Heart right ventricle (tissue), 16 donors: ENCODE measurements at regions not wholly inside any gene's neighbourhood (a gene's known extent, or its start where the extent isn't known, plus 50 kb on each side); places are given as distances from the start of the nearest gene placed in this dataset.

ENCODE experiments used
- ATAC-seq, 8 donors: fragments of 200-7000 bp; cut with Tn5 transposase; one replicate each; pipeline ENCODE4 v1.9.1; 2020; ENCODE audit warnings: mild to moderate bottlenecking in 8 of 8, moderate library complexity in 8 of 8, moderate number of reproducible peaks in 1 of 8
- DNase-seq, 2 donors: peaks; one replicate each; pipeline ENCODE4 v3.0.0-alpha.2; 2020
- H3K27ac ChIP-seq, 10 donors: fragments of 200-600 bp; sonication (generic) in 2 of 10; one replicate each; pipeline versions ENCODE4 v1.5.0 to v1.8.0; 2020 to 2022; ENCODE audit warnings: mild to moderate bottlenecking in 3 of 10
- H3K27me3 ChIP-seq, 7 donors: fragments of 200-600 bp; one replicate each; pipeline ENCODE4 v1.8.0; 2021 to 2022; ENCODE audit warnings: mild to moderate bottlenecking in 2 of 7
- H3K36me3 ChIP-seq, 9 donors: fragments of 200-600 bp; sonication (generic) in 1 of 9; one replicate each; pipeline versions ENCODE4 v1.5.0 to v1.8.0; 2020 to 2022; ENCODE audit warnings: mild to moderate bottlenecking in 2 of 9
- H3K4me1 ChIP-seq, 9 donors: fragments of 200-600 bp; sonication (generic) in 1 of 9; one replicate each; pipeline versions ENCODE4 v1.5.0 to v1.8.0; 2020 to 2022; ENCODE audit warnings: mild to moderate bottlenecking in 4 of 9
- H3K4me3 ChIP-seq, 10 donors: fragments of 200-600 bp; sonication (generic) in 2 of 10; one replicate each; pipeline versions ENCODE4 v1.5.0 to v1.8.0; 2020 to 2022; ENCODE audit warnings: mild to moderate bottlenecking in 7 of 10, moderate library complexity in 2 of 10
- H3K9me3 ChIP-seq, 11 donors: fragments of 200-600 bp in 10 of 11; sonication (generic) in 2 of 11; one replicate each; pipeline versions ENCODE4 v1.5.0 to v1.8.0; 2013 to 2022; ENCODE audit warnings: mild to moderate bottlenecking in 2 of 11, control low read depth in 1 of 11, moderate library complexity in 1 of 11
- CTCF ChIP-seq, 9 donors: fragments of 200-600 bp; sonication (generic) in 2 of 9; IDR thresholded peaks; one replicate each; pipeline versions ENCODE4 v1.5.0 to v1.8.0; 2021 to 2022; ENCODE audit warnings: antibody characterized with exemption in 9 of 9, mild to moderate bottlenecking in 5 of 9, moderate library complexity in 1 of 9
- WGBS, 2 donors: extraction: QIAGEN DNeasy Blood & Tissue Kit; methylation state at CpG; one replicate each; pipeline ENCODE4 v1.1.7; 2013; ENCODE audit warnings: inconsistent platforms in 1 of 2; 5-methylcytosine and 5-hydroxymethylcytosine counted together
- intact Hi-C, 10 donors: fragments of 100-400 bp; cut with DNase I; formaldehyde crosslinking; loops; one replicate each; pipeline versions ENCODE4 v1.11.1 to v1.14.2; 2022
- donor health status: Arrhythmogenic right ventricular cardiomyopathy.
- donor health status: ischemic (EF 13 %, LVEDD 7.1; RV severe dilation, severe dysfunction).
- donor health status: healthy with polysubstance abuse.
- donor health status: DM: no; HTN: yes; CAD: no.
- donor health status: DM: no; HTN: no; CAD: no.
- donor health status: ischemic (EF 25% LVEDD 6.9; RV normal size, moderate dysfunction).
- donor health status: ischemic (EF 25% LVEDD 5.7; RV mildly dilated, moderate dysfunction).
- donor health status: healthy.
- donor health status: DM: yes; HTN: yes; CAD: no.
- donor health status: Ischemic cardiomyopathy.
- donor health status: ischemic (EF 35%, LVEDD 5.7; RV mildly dilated, moderate dysfunction).
- donor health status: nonischemic (EF 11% LVEDD 7.7; RV severe dilation, severe dysfunction).
- donor health status: DM: yes; HTN: yes; CAD: no.
- donor health status: PGD.
- donor health status: ischemic (EF 29% LVEDD 5.4; RV normal size, mild dysfunction).
- donor health status: nonischemic (EF 23%, LVEDD 6.1; RV moderate dilation, normal function).

- no peaks in the 10 kb centered on the region for H3K4me1 ChIP-seq
- no peak for ATAC-seq
- peaks cover 0 to 2% (median 0%) of the 10 kb centered on the region in 9 donors for H3K36me3 ChIP-seq
- intact Hi-C loops, result no loop called here
- H3K27me3 ChIP-seq, result no peaks in the 10 kb centered on the region
- no peak for TF ChIP-seq CTCF (IDR thresholded peaks at IDR 0.05)
- no peaks in the 10 kb centered on the region for H3K9me3 ChIP-seq
- no peak overlapping the region for H3K27ac ChIP-seq
- no peak overlapping the region for H3K4me3 ChIP-seq
- no peak for DNase-seq
Measured at GRCh38 chr4:62263454-62263853, 1063.3 kb downstream of the ADGRL3 start.

- intact Hi-C loops, result no loop called here
- Histone ChIP-seq H3K9me3 (no peaks in the 10 kb centered on the region), H3K4me1 (no peaks in the 10 kb centered on the region), H3K4me3 (no peak overlapping the region), H3K36me3 (peaks cover 0 to 5% (median 0%) of the 10 kb centered on the region in 9 donors), H3K27me3 (no peaks in the 10 kb centered on the region), H3K27ac (no peak overlapping the region)
- WGBS, 2 donors, result 73 to 77% methylated on average over 1 of the region's 1 CpG
- ATAC-seq, result no peak
- DNase-seq, result no peak
- TF ChIP-seq CTCF (IDR thresholded peaks at IDR 0.05), result no peak
Measured at GRCh38 chr4:62262676-62263075, 1062.5 kb downstream of the ADGRL3 start.

- DNase-seq (no peak), ATAC-seq (no peak)
- 66 to 69% methylated on average over 3 of the region's 3 CpGs for WGBS, 2 donors
- Histone ChIP-seq H3K36me3 (peaks cover 0 to 5% (median 0%) of the 10 kb centered on the region in 9 donors), H3K9me3 (peaks cover 0 to 3% (median 0%) of the 10 kb centered on the region in 11 donors), H3K27ac (no peak overlapping the region), H3K27me3 (no peaks in the 10 kb centered on the region), H3K4me3 (no peak overlapping the region), H3K4me1 (no peaks in the 10 kb centered on the region)
- no peak for TF ChIP-seq CTCF (IDR thresholded peaks at IDR 0.05)
- intact Hi-C loops, result no loop called here
Measured at GRCh38 chr4:62260254-62260653, 1060.1 kb downstream of the ADGRL3 start.

GRCh38 chr4:62256479-62256878 is 1056.4 kb downstream of the ADGRL3 start:
- DNase-seq (no peak), ATAC-seq (no peak)
- intact Hi-C loops, result loop anchor here in 1 of 10 donors (5.0 kb wide), 1 partner anchor 1231 kb away; no protein-coding TSS in a partner anchor
- H3K4me1 ChIP-seq, result no peaks in the 10 kb centered on the region
- H3K4me3 ChIP-seq, result no peak overlapping the region
- H3K36me3 ChIP-seq, result peaks cover 0 to 5% (median 0%) of the 10 kb centered on the region in 9 donors
- no peaks in the 10 kb centered on the region for H3K27me3 ChIP-seq
- H3K9me3 ChIP-seq, result peaks cover 0 to 3% (median 0%) of the 10 kb centered on the region in 11 donors
- no peak overlapping the region for H3K27ac ChIP-seq
- no peak for TF ChIP-seq CTCF (IDR thresholded peaks at IDR 0.05)
